IMR-90 (cell line): ENCODE measurements at regions not wholly inside any gene's neighbourhood (a gene's known extent, or its start where the extent isn't known, plus 50 kb on each side); places are given as distances from the start of the nearest gene placed in this dataset.

Source experiments
- ATAC-seq: fragments of 200-7000 bp; cut with Tn5 transposase; 2 replicates; pipeline ENCODE4 v1.9.1; 2020; ENCODE audit warnings: low read depth, mild to moderate bottlenecking, moderate library complexity
- BruUV-seq: library from RNA; stranded (reverse); fragments of 400-500 nt; replicated peaks from 2 replicates; lab custom pipeline; 2021; lab: Mats Ljungman, UMichigan
- CTCF ChIA-PET: fragments of 300-600 bp; formaldehyde crosslinking; extraction: SDS; loops from one replicate; lab custom pipeline; 2021; ENCODE audit warnings: antibody characterized with exemption; lab: Yijun Ruan, JAX
- POLR2A ChIA-PET: fragments of 300-600 bp; sonication (Branson Sonifier 250); formaldehyde crosslinking; loops from one replicate; lab custom pipeline; 2022; ENCODE audit warnings: antibody characterized with exemption; ENCODE audit not compliant: unreplicated experiment; lab: Charles Lee
- DNase-seq: peaks from one replicate; pipeline ENCODE4 v3.0.0; 2013
- H2AFZ ChIP-seq: replicated peaks from 2 replicates; pipeline ENCODE3; 2013; ENCODE audit warnings: low read length, mild to moderate bottlenecking; ENCODE audit not compliant: poor library complexity
- H2AK5ac ChIP-seq: 2 replicates; pipeline ENCODE4 v1.6.1; 2013; ENCODE audit warnings: low read depth, low read length, inconsistent platforms
- H2AK9ac ChIP-seq: replicated peaks from 2 replicates; pipeline ENCODE3; 2013; ENCODE audit warnings: mild to moderate bottlenecking, low read depth, low read length, moderate library complexity; ENCODE audit not compliant: poor library complexity
- H2BK120ac ChIP-seq: 2 replicates; pipeline ENCODE4 v1.6.1; 2013; ENCODE audit warnings: low read depth, low read length, inconsistent platforms
- H2BK15ac ChIP-seq: 3 replicates; pipeline ENCODE4 v1.6.1; 2013; ENCODE audit warnings: low read depth, low read length, inconsistent platforms
- H2BK20ac ChIP-seq: 2 replicates; pipeline ENCODE4 v1.6.1; 2013; ENCODE audit warnings: low read depth, mild to moderate bottlenecking, inconsistent platforms, low read length, moderate library complexity
- H2BK5ac ChIP-seq: 2 replicates; pipeline ENCODE4 v1.6.1; 2013; ENCODE audit warnings: mild to moderate bottlenecking, low read depth, low read length, inconsistent platforms; ENCODE audit not compliant: poor library complexity, severe bottlenecking
- H3K14ac ChIP-seq: replicated peaks from 2 replicates; pipeline ENCODE4 v1.6.1; 2013; ENCODE audit warnings: low read depth, low read length, inconsistent platforms
- H3K18ac ChIP-seq: 2 replicates; pipeline ENCODE4 v1.6.1; 2013; ENCODE audit warnings: low read depth, low read length, control low read depth
- H3K23ac ChIP-seq: 2 replicates; pipeline ENCODE4 v1.6.1; 2013; ENCODE audit warnings: low read depth, low read length, inconsistent platforms
- H3K27ac ChIP-seq: 2 replicates; pipeline ENCODE4 v1.5.1; 2013; ENCODE audit warnings: mild to moderate bottlenecking, control low read depth, low read length; ENCODE audit not compliant: insufficient read depth
- H3K27me3 ChIP-seq: 2 replicates; pipeline ENCODE4 v1.6.1; 2013; ENCODE audit warnings: low read length; ENCODE audit not compliant: control insufficient read depth, insufficient read depth
- H3K36me3 ChIP-seq: 2 replicates; pipeline ENCODE4 v1.6.1; 2013; ENCODE audit warnings: low read length, mixed read lengths; ENCODE audit not compliant: control insufficient read depth, insufficient read depth
- H3K4ac ChIP-seq: 2 replicates; pipeline ENCODE4 v1.6.1; 2013; ENCODE audit warnings: low read depth, low read length, inconsistent platforms
- H3K4me1 ChIP-seq: 2 replicates; pipeline ENCODE4 v1.6.1; 2013; ENCODE audit warnings: low read length, mixed read lengths; ENCODE audit not compliant: control insufficient read depth, insufficient read depth
- H3K4me2 ChIP-seq: 2 replicates; pipeline ENCODE4 v1.6.1; 2013; ENCODE audit warnings: low read depth, mild to moderate bottlenecking, control low read depth, low read length, moderate library complexity
- H3K4me3 ChIP-seq: 2 replicates; pipeline ENCODE4 v1.5.1; 2013; ENCODE audit warnings: low read depth, mild to moderate bottlenecking, control low read depth, low read length, moderate library complexity; ENCODE audit not compliant: insufficient read depth
- H3K56ac ChIP-seq: 2 replicates; pipeline ENCODE4 v1.6.1; 2013; ENCODE audit warnings: low read length, inconsistent platforms; ENCODE audit not compliant: insufficient read depth; ENCODE audit errors: extremely low read depth
- H3K79me1 ChIP-seq, 2 experiments: 2 replicates each; pipeline ENCODE4 v1.6.1; 2013; ENCODE audit warnings: low read length in 2 of 2, inconsistent platforms in 1 of 2, low read depth in 1 of 2
- H3K9ac ChIP-seq: 2 replicates; pipeline ENCODE4 v1.6.1; 2013; ENCODE audit warnings: low read depth, low read length, control low read depth
- H3K9me1 ChIP-seq: 2 replicates; pipeline ENCODE4 v1.6.1; 2013; ENCODE audit warnings: low read length, inconsistent platforms; ENCODE audit not compliant: insufficient read depth
- H3K9me3 ChIP-seq: 2 replicates; pipeline ENCODE4 v1.6.1; 2013; ENCODE audit warnings: low read length; ENCODE audit not compliant: control insufficient read depth, insufficient read depth
- H4K20me1 ChIP-seq: 2 replicates; pipeline ENCODE4 v1.6.1; 2013; ENCODE audit warnings: low read length, inconsistent platforms; ENCODE audit not compliant: insufficient read depth
- H4K5ac ChIP-seq: 2 replicates; pipeline ENCODE4 v1.6.1; 2013; ENCODE audit warnings: mild to moderate bottlenecking, low read depth, low read length, control low read depth
- H4K8ac ChIP-seq, 2 experiments: 2 replicates each; pipeline ENCODE4 v1.6.1; 2013; ENCODE audit warnings: low read depth in 2 of 2, low read length in 2 of 2, control low read depth in 1 of 2, inconsistent platforms in 1 of 2
- H4K91ac ChIP-seq: 2 replicates; pipeline ENCODE4 v1.6.1; 2013; ENCODE audit warnings: low read depth, low read length, inconsistent platforms; ENCODE audit not compliant: insufficient read depth
- BHLHE40 ChIP-seq: fragments of 150-350 bp; IDR thresholded peaks from 2 replicates; pipeline ENCODE4 v1.6.1; 2016; ENCODE audit warnings: mild to moderate bottlenecking, low read depth, low read length
- CEBPB ChIP-seq: IDR thresholded peaks from 2 replicates; pipeline ENCODE4 v1.6.1; 2012; ENCODE audit warnings: low read depth, low read length, improper control_type of control experiment
- MAFK ChIP-seq: IDR thresholded peaks from 2 replicates; pipeline ENCODE4 v1.6.1; 2012; ENCODE audit warnings: low read depth, low read length, improper control_type of control experiment
- NFE2L2 ChIP-seq: fragments of 150-350 bp; IDR thresholded peaks from 2 replicates; pipeline ENCODE4 v1.6.1; 2016; ENCODE audit warnings: low read depth, mild to moderate bottlenecking, low read length
- POLR2A ChIP-seq: IDR thresholded peaks from 2 replicates; pipeline ENCODE4 v1.6.1; 2012; ENCODE audit warnings: mild to moderate bottlenecking, low read depth, low read length
- RAD21 ChIP-seq: IDR thresholded peaks from 2 replicates; pipeline ENCODE4 v1.6.1; 2012; ENCODE audit warnings: low read length, improper control_type of control experiment
- RFX5 ChIP-seq: IDR thresholded peaks from 2 replicates; pipeline ENCODE4 v1.8.0; 2012; ENCODE audit warnings: low read depth, mild to moderate bottlenecking, low read length, moderate library complexity
- dilution Hi-C: fragments of 300-500 bp; cut with HindIII; formaldehyde crosslinking; loops from one replicate; pipeline ENCODE4 v1.14.3; 2018; ENCODE audit warnings: low sequenced_read_pairs; ENCODE audit not compliant: unreplicated experiment
- in situ Hi-C: fragments of 300-500 bp; cut with MboI; formaldehyde crosslinking; loops from 3 replicates; pipeline ENCODE4 v1.14.3; 2019; ENCODE audit warnings: low sequenced_read_pairs, inconsistent platforms, mixed read lengths
- intact Hi-C: fragments of 100-400 bp; cut with micrococcal nuclease; formaldehyde crosslinking; loops from 2 replicates; pipeline ENCODE4 v1.10.0; 2022
- TF ChIP-seq, protein P1 (sequence below): fragments of 150-350 bp; IDR thresholded peaks from 2 replicates; pipeline ENCODE4 v1.6.1; 2017; ENCODE audit warnings: mild to moderate bottlenecking, antibody characterized with exemption, low read length, low read depth

DNA sequence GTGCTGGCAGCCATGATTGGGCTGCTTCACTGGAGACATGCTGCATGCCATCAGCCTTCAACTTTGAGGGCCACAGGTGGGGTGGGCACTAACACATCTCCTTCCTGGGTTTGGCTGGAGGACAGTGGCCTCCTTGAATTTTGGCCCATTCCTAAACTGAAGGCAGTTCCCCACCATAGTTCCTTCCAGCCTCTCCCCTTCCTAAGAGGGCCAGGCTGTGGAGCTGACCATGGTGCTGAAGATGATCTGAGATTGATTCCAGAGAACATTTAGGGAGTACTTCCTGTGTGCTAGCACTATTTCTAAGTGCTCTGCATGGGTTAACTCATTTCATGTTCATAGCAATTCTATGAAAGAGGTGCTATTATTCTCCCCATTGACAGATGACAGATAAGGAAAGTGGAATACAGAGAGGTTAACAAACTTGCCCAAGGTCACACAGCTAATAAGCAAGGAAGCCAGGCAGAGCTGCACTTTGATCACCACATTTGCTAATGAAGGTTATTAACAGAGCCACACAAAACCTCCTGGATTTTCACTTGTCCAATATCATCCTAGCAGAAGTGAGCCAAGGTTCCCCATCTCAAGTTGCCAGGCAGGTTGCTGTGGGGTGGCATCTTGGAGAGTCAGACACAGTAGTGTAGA lies 175.3 kb downstream of the ZIC5 start:
- Histone ChIP-seq H2AK9ac (no peak overlapping the region), H2BK15ac (no peak overlapping the region), H3K9ac (no peak overlapping the region), H2BK20ac (no peak overlapping the region), H2BK5ac (no peak overlapping the region), H3K9me1 (no peaks in the 10 kb centered on the region), H3K4ac (no peak overlapping the region), H2AK5ac (no peak overlapping the region), H3K27ac (no peak overlapping the region), H3K23ac (no peak overlapping the region), H3K27me3 (no peaks in the 10 kb centered on the region), H4K8ac (no peak overlapping the region), H4K20me1 (no peaks in the 10 kb centered on the region; the same call in 1 of the 2 replicates), H3K18ac (no peak overlapping the region), H3K79me1 (no peaks in the 10 kb centered on the region), H4K5ac (no peak overlapping the region), H2BK120ac (no peak overlapping the region), H3K9me3 (no peaks in the 10 kb centered on the region), H2AFZ (no peak overlapping the region), H3K14ac (no peak overlapping the region), H4K91ac (no peak overlapping the region), H3K4me3 (no peak overlapping the region), H3K4me2 (no peak overlapping the region), H3K56ac (no peak overlapping the region), H3K4me1 (no peaks in the 10 kb centered on the region), H3K36me3 (no peaks in the 10 kb centered on the region)
- BruUV-seq: no TSS peak
- dilution Hi-C loops (no loop called here), intact Hi-C loops (no loop called here), in situ Hi-C loops (no loop called here)
- peak; percentile 32 for DNase-seq
- TF ChIP-seq, protein P1, sequence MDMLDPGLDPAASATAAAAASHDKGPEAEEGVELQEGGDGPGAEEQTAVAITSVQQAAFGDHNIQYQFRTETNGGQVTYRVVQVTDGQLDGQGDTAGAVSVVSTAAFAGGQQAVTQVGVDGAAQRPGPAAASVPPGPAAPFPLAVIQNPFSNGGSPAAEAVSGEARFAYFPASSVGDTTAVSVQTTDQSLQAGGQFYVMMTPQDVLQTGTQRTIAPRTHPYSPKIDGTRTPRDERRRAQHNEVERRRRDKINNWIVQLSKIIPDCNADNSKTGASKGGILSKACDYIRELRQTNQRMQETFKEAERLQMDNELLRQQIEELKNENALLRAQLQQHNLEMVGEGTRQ: no peak
- TF ChIP-seq NFE2L2: no peak
- TF ChIP-seq MAFK: no peak
- TF ChIP-seq POLR2A: no peak
- TF ChIP-seq BHLHE40: no peak
- TF ChIP-seq RFX5: no peak
- no peak for TF ChIP-seq RAD21
- no peak for TF ChIP-seq CEBPB
- CTCF ChIA-PET: no interaction called here
- POLR2A ChIA-PET: no interaction called here
- peak; percentile 61 for ATAC-seq
